ENCODE measurements at regions not wholly inside any gene's neighbourhood (a gene's known extent, or its start where the extent isn't known, plus 50 kb on each side); places are given as distances from the start of the nearest gene placed in this dataset.
"Not testable (repeated sequence)": the region's sequence is repeated elsewhere in the genome, so short reads cannot be mapped to it uniquely, and the experiment has no call there.

DNA sequence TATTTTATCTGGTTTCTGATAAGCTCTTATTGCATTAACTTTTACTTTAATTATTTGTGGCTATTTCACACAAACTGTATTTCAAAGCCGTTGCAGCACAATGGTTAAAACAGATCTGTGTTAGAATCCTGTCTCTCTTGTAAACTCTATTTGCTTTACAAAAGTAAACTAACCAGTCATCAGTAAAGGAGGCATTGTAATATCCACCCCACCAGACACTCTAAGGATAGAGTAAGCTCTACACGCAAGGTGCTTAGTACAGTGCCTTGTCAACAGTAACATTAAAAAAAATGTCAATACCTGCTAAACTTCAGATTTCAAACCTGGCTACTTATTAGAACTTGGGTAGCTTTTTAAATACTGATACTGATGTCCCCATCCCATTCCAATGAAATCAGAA lies 228.4 kb downstream of the RCHY1 start:
- DNase-seq, result no peak

DNA sequence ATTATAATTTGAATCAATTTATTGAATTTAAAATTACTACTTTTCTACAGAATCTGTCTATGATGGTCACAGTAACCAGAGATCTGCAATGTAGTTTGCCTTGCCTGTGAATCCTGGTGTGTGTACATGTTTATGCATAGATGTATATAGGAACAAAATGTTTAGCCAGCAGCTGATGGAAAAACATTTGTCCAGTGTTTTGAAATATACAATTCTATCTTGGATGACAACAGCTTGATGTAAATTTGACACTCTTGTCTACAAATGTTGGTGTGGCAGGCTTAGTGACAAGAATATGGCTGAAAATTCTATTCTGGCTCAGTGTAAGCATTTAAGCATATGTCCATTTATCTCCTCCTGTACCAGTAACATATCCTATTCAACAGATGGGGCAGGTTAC lies 229.4 kb downstream of the RCHY1 start:
- DNase-seq, result no peak

DNA sequence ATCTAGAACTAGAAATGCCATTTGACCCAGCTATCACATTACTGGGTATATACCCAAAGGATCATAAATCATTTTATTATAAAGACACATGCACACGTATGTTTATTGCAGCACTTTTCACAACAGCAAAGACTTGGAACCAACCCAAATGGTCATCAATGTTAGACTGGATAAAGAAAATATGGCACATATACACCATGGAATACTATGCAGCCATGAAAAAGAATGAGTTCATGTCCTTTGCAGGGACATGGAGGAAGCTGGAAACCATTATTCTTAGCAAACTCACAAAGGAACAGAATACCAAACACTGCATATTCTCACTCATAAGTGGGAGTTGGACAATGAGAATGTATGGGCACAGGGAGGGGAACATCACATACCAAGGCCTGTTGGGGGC lies 233.7 kb downstream of the RCHY1 start:
- not testable (repeated sequence) for DNase-seq

DNA sequence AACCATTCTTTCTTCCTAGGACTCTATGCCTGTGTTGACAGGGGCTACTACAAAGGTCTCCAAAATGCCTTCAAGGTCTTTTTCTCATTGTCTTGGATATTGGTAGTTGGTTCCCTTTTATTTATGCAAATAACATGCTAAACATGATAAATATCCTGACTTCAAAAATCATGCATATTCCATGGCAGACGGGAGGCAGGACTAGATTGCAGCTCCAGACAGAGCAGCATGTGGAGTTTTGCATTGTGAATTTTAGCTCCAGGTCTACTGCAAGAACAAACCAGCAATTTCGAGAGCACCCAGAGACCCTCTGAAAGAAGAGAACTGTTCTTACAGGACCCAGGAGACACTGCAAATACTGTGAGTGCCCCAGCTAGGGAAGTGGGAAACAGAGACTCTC lies 254.9 kb downstream of the RCHY1 start:
- DNase-seq, result no peak

DNA sequence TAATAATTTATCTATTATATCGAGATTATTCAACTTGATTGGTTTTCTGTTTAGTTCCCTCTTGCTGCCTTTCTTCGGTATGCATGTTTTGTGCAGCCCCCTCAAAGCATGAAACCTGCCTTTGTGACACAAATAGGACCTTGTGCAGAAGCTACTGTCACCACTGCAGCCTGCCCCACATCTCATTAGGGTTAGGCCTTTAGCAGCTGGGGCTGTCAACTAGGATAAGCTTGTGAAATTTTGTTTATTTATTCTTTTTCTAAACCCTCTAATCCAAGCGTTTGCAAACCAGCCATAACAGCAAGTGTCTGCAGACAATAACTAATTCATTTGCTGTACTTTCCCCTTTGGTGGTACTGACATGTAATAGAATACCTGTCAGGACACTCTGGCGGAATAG lies 258.9 kb downstream of the RCHY1 start:
- no peak for DNase-seq

DNA sequence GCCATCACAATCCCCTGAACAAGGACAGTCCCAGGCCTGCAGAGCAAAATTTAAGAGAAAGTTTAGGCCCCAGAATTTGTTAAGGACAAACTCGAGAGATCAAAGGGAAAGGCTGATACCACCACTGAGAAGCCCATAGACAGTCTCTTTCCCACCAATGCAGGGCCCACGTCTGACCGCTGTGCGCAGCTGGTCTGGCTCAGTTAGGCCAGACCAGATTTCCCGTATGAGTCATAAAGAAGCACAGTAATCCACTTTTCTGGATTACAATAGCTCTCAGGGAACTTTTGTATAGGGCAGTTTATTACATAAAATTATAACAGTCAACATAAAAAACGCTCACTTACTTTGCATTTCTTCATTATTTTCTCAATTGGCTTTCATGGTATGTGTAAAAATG lies 259.5 kb downstream of the RCHY1 start:
- no peak for DNase-seq

DNA sequence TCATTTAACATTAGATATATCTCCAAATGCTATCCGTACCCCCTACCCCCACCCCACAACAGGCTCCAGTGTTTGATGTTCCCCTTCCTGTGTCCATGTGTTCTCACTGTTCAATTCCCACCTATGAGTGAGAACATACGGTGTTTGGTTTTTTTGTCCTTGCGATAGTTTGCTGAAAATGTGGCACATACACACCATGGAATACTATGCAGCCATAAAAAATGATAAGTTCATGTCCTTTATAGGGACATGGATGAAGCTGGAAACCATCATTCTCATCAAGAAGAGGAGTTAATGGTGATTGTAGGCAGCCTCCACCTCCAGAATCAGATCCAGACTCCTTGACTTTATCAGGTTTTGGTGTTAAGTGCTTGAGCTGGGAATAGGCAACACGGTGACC lies 261.1 kb downstream of the RCHY1 start:
- DNase-seq, result not testable (repeated sequence)

DNA sequence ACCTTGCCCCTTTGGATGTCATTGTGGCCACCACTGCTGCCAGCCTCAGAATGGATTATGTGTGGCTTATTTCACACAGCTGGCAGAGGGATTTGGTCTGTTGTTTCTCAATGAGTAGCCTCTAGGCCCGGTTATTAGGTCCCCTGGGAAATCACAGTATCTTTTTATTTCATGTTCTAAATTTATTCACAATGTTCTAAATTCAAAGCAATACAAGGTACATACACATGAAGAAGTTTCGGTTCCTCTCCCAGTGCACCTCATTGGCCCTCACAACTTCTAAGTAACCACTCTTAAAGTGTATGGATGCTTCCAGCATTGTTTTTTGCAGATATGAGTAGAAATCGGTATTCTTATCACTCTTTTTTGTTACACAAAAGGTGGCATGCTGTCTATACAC lies 262.7 kb downstream of the RCHY1 start:
- DNase-seq, result no peak

DNA sequence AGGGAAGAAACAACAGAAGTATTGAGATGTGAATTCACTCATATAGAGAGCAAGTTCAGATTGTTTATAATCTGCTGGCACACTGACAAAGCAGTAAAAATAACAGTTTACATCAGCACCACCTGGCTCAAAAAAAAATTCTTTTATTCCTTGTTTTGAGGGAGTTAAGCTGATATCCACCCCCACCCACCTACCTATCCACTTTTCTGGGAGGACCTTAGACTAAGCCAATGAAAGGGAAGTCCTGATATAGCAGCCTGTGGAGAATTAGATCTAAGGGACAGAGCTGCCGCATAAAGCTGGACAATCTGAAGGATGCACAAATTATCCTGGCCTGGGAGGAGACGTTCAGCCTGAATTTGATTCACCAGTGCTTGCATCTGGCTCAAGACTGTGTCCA lies 264.5 kb downstream of the RCHY1 start:
- no peak for DNase-seq

DNA sequence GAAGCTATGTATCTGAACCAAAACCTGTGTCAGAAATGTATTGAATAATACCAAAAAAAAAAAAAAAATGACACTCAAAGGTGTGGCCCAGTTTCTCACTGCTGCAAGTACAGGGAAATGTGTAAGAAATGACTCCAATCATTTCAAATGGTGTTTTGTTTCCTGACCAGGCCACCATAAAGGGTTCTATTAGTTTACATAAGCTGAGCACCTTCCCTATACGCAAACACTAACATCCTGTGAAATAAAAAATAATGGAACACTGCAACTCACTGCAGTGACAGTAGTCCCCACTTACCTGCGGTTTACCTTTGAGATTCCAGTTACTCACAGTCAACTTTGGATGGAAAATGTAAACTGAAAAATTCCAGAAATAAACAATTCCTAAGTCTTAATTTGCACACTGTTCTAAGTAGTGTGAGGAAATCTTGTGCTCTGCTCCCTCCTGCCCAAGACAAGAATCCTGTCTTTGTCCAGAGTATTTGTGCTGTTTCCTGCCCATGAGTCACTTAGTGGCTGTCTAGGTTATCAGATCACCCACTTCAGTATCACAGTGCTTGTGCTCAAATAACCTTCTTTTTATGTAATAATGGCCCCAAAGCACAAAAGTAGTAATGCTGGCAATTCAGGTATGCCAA lies 265.3 kb downstream of the RCHY1 start:
- no peak for DNase-seq

DNA sequence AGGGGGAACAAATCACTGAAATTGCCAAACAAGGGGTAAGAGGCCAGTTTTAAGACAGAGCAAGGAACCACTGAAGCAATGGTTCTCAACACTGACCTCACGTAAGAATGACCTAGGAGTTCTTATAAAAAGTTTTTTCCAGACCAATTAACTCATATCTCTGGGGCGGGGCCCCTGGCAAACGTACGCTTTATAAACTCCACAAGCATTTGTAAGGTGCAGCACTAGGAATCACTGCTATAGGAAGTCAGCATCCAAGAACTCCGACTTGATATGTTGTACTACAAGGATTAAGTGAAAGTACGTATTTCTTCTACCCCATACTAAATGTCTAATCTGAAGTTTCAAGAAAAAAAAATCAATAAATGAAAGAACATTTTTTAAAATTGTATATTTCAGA lies 269.9 kb downstream of the RCHY1 start:
- no peak for DNase-seq

DNA sequence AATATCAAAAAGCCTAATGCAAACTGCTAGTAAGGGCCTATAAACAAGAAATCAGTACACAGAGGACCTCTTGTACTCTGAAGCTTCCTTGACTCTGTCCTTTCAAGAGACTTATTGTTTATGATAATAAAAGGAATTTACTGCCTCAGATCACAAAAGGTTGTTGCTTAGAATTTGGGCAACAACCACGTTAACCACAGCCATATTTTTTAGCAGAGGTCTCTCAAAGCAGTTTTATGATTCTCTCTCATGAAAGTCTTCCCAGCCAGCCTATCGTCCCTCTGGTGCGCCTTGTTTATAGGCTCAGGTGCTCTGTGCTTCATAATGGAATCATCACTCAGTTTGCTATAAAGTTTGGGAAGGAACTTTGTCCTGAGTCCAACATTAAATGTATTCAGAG lies 270.6 kb downstream of the RCHY1 start:
- DNase-seq, result no peak

DNA sequence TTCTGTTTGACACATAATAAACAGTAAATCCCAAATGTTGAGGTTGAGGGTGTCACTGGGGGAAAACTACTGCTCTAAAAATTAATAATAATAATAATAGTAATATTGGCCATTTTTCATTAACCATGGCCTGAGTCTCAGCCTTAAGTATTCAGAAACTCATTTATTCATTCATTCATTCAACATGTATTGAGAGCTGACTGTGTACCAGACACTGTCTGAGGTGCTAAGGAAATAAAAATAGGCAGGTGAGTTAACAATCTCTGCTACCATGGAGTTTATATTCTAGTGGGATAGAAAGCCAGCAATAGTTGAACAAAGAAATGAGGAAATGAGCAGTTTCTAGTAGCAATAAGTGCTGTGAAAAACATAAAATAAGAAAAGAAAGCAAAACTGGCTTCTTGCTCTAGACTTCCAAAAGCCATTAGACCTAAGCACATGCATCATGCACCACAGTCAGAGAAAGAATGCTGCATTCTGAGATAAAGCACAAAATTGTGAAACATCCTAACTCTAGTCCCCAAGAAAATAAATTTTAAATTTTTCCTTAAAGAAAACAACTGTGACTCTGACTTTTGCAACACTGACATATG lies 278.7 kb downstream of the RCHY1 start:
- DNase-seq, result no peak

DNA sequence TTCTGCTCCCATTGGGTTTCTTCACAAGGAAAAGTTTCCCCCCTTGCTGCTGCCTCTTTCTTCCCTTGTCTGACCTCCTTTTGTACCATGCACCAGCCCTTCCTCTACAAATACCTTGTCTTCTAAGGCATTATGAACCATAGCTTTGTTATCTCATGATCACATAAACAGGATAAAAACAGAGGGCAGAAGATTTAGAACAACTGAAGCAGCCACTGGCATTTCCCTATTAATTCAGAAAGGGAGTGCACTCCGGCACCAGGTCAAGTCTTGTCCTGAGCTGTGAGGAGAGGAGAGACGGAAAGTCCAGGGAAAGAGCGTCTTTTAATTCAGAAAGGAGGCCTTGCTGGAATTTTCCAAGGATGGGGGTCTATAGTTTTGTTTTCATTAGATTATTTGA lies 281.7 kb downstream of the RCHY1 start:
- DNase-seq, result no peak

DNA sequence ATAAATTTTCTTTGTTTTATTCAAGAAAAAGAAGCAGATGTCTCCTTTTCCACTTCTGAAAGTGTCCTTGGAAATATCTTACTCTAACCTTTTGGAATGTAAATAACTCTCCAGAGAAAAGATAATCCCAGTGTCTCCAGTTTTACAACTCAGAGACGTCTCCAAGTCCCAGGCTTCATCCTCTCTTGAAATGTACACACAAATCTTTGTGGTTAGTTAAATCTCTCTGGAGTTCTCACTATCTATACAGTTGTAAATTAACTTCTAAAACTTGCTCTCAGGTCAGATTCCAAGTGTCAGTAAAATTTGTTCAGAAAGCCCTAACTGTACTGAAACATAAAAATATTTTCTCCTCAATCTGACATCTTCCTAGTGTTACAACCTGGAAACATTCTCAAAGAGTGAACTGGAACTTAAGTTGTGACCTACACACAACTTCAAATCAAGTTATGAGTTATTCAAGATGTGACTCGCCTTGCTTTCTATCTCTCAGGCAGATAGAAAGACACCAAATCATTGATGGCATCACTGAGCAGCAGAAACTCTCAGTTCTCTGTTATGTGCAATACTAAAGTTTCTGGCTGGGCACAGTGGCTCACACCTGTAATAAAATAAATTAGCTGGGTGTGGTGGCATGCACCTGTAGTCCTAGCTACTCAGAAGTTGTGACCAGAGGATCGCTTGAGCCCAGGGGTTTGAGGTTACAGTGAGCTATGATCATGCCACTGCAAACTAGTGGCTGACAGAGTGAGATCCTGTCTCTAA lies 284.2 kb downstream of the RCHY1 start:
- no peak for DNase-seq

DNA sequence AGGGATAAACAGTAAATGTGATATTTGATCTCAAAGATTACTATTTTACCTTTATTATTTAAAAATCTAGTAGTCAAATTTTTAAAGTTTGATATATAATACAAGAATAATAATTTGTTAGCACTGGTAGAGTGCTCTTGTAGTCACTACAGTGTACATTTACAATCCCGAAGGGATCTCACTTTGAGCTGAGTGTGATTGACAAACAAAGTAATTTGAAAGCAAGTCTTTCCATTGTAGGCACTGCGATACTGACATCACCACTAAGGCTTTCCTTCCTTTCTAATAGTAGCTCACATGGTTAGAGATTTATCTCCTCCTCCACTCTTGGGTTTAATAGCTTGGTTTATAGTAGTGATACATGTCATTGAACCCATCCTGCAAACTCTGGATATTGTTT lies 280.6 kb downstream of the PARM1 start:
- DNase-seq, result no peak

DNA sequence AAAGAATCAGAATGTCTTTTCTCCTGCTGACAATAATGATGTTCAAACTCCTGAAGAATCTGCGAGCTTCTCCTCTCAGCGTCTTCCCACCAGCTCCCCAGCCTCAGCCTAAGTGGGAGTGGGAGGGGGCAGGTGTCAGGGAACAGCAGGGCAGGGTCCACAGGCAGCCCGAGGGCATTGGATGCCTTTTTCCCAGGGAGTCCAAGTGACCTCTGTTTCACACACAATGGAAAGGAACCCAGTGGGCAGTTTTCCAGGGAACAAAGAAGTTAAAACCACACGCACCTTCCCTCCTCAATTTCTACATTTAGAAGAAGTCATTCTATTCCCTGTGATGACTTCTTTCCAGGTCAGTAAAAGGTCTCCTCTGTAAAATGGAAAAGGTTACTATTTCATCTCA lies 278.5 kb downstream of the PARM1 start:
- DNase-seq, result no peak

DNA sequence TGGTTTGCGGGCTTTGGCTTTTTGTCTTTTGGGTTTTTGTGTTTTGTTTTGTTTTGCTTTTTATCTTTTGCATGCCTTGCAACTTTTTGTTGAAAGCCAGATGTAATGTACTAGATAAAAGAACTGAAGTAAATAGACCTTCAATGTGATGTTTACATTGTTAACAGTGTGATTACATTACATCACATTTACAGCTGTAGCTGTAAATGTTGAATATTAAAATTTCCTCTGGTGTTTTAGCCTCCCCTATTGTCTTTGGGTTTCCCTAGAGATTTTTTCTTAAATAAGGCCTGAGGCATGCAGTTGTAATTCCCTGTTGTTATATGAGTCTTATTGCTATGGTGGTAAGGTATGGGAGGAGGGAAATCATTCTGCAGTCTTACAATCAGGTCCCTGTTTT lies 275.0 kb downstream of the PARM1 start:
- DNase-seq, result no peak

DNA sequence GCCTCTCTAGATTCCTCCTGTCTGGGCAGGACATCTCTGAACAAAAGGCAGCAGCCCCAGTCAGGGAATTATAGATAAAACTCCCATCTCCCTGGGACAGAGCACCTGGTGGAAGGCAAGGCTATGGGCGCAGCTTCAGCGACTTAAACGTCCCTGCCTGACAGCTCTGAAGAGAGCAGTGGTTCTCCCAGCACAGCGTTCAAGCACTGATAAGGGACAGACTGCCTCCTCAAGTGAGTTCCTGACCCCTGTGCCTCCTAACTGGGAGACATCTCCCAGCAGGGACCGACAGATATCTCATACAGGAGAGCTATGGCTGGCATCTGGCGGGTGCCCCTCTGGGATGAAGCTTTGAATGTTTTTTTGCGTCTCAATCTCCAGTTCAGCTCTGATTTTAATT lies 262.2 kb downstream of the PARM1 start:
- DNase-seq, result no peak

DNA sequence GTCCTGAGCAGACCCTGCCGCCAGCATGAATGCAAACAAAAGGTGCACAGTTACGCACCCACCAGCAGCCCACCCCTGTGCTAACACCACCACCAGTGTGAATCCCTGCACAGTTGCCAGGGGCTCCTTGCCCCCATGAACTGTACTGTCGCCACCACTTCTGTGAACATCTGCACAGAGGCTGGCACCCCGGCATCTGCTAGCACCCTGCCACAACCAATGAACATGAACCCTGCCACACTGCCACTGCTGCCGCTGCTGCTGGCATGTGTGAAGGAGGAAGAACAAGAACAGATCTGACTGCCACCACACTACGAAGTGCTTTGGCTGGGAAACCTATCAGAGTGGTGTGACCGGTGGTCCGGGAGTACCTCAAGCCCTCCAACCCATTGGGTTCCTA lies 261.3 kb downstream of the PARM1 start:
- DNase-seq, result no peak

DNA sequence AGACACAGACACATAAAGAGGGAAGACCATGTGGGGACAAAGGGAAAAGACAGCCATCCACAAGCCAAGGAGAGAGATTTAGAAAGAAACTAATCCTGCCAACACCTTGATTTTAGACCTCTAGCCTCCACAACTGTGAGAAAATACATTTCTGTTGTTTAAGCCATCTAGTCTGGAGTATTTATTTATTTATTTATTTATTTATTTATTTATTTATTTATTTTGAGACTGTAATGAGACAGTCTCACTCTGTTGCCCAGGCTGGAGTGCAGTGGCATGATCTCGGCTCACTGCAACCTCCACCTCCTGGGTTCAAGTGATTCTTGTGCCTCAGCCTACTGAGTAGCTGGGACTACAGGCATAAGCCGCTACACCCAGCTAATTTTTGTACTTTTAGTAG lies 259.3 kb downstream of the PARM1 start:
- DNase-seq, result not testable (repeated sequence)

DNA sequence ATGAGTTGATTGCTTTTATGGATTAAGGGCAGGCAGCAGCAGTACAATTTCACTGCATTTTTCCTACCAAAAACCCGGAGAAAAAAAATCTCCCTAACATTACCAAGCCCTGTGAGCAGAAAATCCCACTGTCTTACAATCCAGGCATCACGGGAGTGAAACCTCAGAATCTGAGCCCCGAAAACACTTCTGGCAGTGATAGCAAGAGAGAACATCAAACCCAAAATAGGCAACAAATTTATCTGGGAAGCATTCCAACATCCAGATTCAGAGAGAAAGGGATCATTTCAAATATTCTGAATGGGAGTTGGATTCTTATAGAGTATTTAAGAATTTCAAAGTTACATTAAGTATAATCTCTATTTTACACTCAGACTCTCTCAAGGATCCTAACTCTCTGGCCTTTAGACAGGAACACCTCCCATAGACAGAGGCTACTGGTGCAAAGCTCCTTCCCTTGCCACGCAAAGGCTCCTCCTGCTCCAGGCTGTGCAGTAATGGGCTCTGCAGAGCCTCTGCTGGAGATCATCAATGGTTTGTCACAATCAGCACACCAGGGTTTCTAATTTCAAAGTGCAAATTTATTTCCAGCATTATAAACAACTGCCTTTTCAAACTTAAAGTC lies 256.9 kb downstream of the PARM1 start:
- no peak for DNase-seq

DNA sequence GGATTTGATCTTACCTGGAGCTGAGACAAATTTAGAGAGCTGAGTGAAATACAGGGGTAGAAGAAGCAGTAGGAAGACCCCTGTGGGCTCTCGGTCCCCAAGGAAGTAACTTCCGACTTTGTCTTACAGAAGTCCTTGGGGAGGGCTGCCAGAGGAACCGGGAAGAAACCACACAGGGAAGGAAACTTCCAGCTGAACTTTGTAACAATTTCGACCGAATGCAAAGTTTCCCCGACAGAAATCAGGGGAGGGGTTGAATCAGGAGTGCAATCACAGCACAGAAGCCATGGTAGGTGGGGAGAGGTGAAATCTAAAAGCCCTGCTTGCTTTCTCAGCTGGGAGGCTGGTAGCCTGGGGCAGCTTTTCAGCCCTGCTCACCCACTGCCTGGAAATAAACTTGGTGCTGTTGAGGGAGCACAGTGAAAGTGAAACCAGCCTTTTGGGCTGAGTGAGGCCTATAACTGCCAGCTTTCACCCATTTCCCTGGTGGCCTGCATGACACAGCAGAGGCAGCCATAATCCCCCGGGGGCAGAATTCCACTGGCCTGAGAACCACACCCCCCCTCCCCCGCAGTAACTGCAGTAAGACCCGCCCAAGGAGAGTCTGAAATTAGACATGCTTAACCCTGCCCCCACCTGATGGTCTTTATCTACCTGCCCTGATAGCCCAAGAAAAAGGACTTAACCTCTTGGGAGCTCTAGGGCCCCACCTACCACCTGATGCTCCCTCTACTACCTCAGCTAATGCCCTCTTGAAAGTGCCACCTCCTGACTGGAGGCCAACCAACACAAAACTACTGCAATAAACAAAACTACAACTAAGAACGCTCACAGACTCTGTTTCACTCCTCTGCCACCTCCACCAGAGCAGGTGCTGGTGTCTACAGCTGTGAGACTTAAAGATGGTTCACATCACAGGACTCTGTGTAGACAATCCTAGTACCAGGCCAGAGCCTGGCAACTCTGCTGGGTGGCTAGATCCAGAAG lies 248.2 kb downstream of the PARM1 start:
- DNase-seq, result no peak
